ENCODE measurements at regions not wholly inside any gene's neighbourhood (a gene's known extent, or its start where the extent isn't known, plus 50 kb on each side); places are given as distances from the start of the nearest gene placed in this dataset.

DNA sequence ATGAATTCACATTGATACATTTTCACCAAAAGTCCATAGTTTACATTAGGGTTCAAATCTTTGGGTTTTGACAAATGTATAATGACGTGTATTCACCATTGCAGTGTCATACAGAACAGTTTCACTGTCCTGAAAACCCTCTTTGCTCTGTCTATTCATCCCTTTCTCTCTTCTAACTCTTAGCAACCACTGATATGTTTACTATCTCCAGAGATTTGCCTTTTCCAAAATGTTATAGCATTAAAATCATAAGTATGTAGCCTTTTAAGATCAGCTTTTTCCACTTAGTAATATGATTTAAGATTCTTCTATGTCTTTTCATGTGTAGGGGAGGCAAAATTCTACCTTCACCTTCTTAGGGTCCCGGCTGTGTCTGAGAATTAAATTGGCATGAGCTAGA lies 203.8 kb downstream of the TPRG1 start:
- TF ChIP-seq, protein P1, sequence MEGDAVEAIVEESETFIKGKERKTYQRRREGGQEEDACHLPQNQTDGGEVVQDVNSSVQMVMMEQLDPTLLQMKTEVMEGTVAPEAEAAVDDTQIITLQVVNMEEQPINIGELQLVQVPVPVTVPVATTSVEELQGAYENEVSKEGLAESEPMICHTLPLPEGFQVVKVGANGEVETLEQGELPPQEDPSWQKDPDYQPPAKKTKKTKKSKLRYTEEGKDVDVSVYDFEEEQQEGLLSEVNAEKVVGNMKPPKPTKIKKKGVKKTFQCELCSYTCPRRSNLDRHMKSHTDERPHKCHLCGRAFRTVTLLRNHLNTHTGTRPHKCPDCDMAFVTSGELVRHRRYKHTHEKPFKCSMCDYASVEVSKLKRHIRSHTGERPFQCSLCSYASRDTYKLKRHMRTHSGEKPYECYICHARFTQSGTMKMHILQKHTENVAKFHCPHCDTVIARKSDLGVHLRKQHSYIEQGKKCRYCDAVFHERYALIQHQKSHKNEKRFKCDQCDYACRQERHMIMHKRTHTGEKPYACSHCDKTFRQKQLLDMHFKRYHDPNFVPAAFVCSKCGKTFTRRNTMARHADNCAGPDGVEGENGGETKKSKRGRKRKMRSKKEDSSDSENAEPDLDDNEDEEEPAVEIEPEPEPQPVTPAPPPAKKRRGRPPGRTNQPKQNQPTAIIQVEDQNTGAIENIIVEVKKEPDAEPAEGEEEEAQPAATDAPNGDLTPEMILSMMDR (IDR thresholded peaks at IDR 0.05), result no peak
- no peak for TF ChIP-seq POLR2AphosphoS5 (IDR thresholded peaks at IDR 0.05)
